Right kidney (tissue), 1 donor: ENCODE measurements at regions not wholly inside any gene's neighbourhood (a gene's known extent, or its start where the extent isn't known, plus 50 kb on each side); places are given as distances from the start of the nearest gene placed in this dataset.

Experiments
- DNase-seq: peaks from one replicate; pipeline ENCODE4 v3.0.0-alpha.2; 2016

DNA sequence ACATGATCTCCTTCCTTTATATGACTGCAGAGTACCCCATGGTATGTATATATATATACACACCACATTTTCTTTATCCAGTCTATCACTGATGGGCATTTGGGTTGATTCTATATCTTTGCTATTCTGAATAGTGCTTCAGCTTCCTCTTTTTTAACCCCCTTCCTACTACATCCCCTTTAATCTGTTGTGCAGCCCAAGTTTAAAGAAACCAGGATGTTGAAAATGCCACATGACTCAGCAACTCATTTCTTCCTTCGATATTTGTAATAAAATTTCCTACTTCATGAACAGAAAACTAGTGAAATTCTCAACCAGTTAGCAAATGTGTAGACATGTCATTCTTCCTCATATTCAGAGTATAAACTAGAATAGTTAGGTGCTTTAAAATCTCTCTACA, 1245.7 kb upstream of the SORCS1 start:
- no peak for DNase-seq

DNA sequence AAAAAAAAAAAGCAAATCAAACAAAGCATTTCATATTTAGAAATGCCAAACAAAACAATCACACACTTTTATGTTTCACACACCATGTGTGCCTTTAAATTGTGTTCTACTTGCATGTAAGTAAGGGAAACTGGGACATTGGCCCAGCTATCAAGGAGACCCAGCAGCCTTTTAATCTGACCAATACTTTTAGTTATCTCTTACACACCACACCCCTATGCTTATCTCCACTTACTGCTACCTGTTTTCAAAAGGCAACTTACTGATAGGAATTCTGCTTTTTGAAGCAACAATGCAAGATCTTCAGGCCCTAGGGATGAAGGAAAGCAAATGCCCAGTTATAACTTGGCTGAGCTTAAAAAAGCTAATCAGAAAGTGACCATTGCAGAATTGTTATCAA, 1244.8 kb upstream of the SORCS1 start:
- no peak for DNase-seq

DNA sequence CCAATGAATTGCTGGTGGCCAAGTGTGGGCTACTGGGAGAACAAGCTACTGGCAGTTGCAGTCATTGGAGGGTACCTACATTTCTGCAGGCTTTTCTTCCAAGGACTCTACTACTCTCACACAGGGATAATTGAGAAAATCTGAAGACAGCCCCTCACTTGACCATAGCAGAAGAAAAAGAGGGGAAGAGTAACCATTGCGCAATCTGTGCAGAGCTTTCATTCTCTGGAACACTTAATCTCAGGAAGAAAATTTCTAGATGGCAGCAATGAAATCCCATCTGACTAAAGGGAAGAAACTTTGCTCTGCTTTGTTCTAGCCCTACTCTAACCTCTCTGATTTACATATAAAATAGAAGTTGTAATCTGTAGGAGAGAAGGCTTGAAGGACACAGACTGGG, 1239.6 kb upstream of the SORCS1 start:
- no peak for DNase-seq

DNA sequence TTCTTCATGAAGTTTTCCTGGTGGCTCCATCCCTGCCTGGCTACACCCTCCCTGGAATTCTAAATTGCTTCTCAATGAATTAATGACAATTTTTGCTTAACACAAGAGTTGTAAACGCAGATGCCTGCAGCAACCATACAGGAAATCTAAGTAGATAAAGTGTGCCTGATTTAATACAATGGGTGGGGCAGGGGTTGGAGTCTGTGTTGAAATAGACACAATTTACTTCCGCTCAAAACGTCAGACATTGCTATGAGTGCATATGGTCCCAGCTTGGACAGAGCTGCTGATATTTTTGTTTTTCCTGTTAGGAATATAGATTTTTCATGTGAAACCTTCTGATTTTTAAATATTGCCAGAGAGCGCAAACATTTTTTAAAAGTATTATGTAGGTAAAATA, 1235.0 kb upstream of the SORCS1 start:
- no peak for DNase-seq

DNA sequence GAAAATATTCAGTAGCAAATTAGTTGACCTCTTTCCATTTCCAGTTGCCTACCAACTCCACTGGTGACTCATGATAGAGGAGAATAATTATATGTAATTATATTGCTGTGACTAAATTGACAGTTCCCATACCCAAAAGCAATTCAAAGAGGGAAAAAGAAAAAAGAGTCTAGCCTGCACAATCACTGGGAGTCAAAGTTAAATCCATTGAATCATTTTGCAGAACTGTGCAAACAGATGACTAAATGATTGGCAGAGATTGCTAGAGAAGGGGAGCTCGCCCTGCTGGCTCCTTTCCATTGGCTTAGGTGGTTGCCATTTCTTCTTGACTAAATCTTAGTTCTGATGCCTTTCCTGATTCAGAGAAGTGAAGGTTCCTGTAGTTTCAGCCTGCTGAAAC, 1228.6 kb upstream of the SORCS1 start:
- DNase-seq, result no peak

DNA sequence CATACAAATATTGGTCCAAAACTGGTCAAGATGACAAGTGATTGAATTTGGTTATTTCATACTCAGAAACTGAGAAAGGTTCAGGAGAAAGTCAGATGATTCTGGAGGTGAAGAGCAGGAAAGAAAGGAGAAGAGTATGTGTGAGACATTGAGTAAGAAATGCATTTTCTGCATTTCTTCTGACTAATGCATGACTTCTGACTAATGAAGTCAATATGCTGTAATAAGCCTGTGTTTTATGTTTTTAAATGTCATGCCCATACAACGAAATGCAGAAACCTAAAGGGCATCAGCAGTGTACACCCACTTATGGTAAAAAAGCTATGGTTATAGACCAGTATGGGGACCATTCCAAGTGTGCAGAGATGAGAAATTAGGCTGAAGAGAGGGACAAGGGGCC, 1227.8 kb upstream of the SORCS1 start:
- no peak for DNase-seq

DNA sequence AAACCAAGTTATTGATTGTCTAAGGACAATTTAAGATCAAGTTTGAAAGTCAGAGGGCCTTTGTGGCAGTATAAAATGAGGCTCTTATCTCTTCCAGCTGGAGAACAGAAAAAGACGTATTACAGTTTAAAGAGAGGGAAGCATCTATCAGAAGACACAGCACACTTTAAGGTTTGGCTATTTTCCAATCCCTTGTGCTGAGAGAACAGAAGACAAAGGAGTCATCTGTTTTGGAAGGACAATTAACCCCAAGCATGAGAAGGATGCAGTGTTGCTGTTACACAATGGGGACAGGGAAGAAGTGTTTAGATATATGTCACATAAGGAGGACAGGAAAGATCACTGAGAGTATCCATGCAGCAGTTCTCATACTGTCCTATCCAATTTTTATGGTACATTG, 1224.2 kb upstream of the SORCS1 start:
- no peak for DNase-seq

DNA sequence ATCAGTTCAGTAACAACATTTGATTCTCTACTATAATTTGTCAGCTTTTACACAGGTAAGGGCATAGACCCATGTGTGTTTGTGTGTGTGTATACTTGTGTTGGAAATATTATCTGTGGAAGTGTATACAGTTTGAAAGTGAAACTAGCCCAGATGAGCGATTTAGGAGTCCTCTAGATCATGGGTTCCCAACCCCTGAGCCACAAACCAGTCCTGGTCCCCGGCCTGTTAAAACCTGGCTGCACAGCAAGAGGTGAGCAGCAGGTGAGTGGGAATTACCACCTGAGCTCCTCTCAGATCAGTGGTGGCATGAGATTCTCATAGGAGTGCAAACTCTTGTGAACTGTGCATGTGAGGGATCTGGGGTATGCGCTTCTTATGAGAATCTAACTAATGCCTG, 1221.5 kb upstream of the SORCS1 start:
- no peak for DNase-seq

DNA sequence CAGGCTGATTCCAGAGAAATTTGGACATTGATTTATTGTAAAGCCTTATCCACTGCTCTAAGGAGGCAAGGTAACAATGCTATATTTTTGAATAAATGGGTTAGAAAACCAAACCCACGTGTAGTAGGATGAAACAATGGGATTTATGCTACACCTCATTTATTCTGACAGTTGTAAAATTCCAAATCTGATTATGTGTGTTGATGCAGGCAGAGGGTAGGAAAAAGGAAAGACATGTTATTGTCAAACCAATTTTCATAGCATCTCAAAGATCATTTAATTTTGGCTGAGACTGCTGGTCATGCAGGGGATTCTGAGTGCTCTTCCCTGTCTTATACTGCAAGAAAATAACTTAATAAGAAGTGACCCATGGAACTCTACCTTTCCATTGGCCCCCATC, 1219.9 kb upstream of the SORCS1 start:
- no peak for DNase-seq

DNA sequence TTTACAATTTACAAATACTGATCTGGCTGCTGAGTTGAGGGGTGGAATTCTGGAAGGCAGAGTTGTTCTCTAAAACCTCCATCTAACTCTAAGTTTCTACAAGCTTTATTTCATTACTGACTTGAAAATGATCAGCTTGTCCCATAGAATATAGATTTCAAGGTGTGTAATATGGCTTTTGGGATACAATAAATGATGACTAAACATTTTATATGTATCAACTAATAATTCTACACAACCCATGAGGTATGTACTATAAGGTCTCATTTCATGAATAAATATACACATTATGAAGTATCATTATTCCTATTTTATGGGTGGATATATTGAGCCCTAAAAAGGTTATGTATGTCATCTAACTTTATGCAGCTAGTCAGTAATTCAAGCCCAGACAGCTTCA, 1214.3 kb upstream of the SORCS1 start:
- DNase-seq, result no peak

DNA sequence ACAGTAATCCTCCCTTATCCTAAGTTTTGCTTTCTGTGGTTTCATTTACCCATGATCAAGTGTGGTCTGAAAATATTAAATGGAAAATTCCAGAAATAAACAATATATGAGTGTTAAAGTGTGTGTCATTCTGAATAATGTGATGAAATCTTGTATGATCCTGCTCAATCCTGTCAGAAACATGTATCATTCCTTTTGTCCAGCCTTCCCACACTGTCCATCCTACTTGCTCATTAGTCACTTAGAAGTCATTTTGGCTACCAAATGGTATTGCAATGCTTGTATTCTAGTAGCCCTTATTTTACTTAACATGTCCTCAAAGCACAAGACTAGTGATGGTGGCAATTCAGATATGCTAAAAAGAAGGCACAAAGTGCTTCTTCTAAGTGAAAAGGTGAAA, 1211.2 kb upstream of the SORCS1 start:
- DNase-seq, result no peak

DNA sequence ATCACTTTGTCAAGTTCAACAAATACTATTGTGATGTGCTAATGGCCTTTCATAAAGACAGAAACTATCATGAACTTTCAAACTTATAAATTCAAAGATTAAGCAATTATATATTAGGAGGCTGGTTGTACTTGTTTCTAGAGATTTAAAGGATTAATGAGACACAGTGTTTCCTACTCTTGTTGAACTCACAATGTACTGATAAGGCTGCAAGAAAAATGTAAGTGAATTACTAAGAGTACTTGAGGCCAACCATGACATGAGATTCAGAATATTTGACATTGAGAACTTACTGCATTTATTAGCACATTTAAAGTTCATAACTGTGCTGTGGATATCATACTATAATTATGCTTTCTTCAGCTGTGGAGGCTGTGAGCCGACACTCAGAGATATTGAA, 1210.5 kb upstream of the SORCS1 start:
- DNase-seq, result no peak

DNA sequence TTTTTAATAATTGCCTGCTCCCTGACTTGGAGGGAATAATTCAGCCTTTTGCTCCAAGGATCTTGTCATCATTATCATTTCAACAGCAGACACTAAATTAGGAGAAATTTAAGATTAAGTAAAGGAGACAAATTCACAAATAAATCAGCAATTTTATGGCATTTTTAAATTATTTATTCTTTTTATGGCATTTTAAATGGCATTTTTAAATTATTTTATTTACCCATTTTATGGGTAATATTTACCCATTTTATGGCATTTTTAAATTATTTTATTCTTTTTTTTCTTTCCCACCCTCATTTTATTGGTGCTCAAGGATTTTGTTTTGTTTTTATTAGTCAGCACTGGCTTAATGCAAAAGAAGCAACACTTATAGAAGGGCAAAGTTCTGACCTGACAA, 1201.0 kb upstream of the SORCS1 start:
- DNase-seq, result no peak

DNA sequence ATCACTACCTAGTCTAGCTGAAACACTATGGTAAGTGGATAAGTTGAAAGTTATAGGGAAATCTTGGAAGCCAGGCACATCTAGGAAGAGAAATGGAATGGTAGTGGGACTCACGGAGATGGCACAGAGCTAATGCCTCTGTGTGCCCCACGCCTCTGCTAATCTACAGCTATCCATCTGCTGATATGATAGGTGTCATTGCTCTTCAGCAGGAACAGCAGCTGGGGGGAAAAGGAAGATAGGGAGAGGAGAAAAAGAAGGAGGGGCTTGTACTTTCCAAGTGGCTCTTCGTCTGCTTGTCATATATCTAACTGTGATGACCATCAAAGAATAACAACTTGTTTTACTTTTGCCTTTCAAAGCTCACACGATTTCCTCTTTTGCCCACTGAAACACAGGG, 1199.1 kb upstream of the SORCS1 start:
- DNase-seq, result no peak

DNA sequence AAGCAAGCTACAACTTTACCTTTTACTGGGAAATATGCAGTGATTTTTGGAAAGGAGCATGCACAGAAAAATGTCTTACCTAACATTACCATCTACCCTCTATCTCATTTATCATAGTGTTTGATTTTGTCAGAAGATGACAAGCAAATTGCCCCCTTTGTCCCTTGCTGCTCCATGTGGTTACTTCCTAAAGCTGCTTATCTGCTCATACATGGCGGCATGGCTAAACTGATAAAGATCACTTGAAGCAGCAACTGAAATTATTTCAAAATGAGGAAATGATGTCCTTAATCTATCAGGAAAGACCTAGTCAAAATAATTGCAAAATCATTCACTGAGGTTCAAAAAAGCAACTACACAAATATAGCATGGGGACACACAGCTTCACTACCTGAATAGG, 1198.5 kb upstream of the SORCS1 start:
- no peak for DNase-seq

DNA sequence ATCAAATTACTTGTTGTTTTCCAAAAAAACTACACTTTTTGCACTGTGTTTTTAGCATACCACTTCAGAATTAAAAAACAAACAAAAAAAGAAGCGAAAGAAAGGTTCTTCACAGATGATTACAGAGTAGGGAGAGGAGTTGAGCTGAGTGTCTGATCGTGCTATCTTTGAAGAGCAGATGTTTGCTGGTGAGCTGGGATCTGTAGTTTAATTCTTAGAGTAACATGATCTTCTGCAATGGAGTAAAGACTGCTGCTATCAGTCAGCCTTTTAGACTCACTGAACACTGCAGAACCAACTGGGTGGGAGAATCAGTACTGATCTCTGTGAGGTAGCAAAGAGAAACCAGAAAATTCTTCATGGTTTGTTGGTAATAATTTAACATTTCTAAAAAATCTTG, 1197.8 kb upstream of the SORCS1 start:
- DNase-seq, result no peak

DNA sequence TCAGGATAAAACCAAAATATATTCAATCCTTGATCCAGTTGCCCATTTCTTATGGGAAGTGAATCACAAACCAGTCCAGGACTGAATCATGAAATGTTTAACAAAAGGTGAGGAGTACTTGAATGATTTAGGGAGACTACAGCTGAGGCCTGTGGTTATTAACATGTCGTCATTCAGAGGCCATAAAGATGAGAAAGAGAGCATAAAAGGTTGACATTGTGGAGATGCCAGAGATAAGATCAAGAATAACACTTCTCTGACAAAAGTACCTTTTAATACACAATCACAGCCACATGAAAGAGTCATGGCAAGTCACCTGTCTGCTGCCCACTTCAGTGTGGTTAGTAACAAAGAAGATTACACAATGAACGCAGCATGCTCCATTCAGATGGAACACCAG, 1195.7 kb upstream of the SORCS1 start:
- no peak for DNase-seq

DNA sequence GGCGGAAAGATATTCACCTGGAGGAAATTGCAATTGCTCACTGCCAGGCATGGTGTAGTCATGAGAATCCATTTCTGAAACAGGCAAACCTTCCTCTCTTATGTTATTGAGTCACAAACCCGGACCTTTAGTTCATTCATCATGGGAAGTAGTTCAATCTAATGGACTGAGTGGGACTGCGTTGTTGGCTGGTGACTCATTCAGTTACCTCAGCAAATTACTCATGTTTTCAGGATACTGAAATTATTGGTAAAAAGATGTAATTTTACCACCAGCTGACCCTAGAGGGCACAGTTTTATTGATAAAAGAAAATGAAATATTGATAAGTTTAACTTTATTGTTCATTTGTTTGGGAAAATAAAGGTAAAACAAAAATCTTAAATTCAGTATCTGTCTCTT, 1194.4 kb upstream of the SORCS1 start:
- DNase-seq, result no peak

DNA sequence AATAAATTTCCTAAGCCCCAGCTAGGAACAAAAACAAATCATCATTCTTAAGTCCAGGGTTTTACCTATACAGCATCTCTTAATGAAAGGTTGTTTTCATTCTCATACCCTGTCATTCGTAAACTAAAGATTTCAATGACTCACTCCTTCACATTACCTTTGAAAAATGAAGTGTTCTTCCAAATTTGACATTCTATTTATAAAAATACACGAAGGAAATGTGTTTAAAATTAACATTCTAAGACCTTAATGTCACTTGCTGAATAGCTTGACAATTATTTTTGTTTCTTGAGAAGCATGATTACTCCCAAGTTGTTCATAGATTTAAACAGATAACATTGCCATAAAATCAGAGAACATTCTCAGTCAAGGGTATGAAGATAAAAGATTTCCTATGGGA, 1188.3 kb upstream of the SORCS1 start:
- no peak for DNase-seq

DNA sequence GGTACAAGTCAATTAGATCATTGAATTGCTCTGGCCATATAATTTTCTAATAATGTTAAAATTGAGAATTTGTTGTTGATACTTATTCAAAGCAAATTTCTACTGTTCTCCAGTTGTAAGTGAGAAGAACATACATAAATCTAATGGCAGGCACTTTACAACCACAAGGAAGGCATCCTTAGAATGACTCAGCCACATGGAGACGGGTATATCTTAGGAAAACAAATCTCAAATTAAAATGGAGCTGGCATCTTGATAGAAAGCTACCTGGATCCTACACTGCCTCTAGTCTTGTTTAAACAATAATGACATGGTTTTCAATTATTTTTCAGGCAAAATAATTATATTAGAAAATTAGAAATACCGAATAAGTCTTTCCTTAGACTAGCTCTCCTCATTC, 1183.7 kb upstream of the SORCS1 start:
- no peak for DNase-seq

DNA sequence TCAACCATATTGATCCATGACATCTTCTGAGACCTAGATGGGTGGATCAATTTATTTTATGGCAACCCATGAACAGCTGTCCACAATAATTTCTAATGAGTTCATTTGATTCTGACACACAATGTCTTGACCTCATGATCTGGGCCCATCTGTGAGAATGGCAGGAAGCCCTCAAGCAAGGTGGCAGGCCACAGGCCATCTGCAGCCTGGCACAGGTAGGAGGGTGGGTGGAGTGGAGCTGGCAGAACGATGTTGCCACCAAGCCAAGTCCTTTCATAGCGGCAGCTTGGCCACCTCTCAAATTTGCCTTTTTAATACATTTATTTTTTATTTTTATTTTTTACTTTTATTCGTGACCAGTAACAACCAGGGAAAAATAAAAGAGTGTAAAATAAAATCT, 1181.6 kb upstream of the SORCS1 start:
- no peak for DNase-seq

DNA sequence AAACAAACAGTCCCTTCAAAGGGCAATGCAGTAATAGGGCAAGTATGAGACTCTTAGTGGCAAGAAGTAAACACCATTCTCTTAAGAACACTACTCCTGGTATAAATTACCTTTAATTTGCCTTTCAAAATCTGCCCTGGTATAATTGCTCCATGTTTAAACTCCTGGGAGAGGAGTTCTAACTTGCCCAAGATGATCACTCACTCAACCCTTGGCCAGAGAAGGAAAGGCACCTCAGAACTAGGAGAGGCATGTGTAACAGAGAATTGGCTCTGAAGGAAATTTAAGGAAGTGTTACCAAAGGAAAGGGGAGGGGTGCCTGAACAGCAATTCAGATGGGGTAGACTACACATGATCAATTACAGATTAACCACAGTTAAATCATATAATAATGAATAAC, 1173.6 kb upstream of the SORCS1 start:
- no peak for DNase-seq

DNA sequence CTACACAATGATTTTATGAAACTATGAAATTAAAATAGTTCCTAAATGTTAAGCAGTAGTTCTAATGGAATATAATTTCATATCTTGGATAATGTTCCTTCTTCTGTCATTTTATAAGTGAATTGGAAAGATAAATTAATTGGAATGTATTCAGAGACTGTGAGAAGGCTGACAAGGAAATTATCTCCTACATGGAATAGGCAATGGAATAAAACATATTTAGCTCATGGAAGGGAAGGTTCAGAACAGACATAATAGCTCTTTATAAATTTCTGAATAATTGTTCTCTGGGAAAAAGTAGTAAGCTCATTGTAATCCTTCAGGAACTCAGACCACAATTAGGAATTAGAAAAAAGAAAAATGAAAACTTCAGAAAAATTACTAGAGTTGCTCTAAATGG, 1172.3 kb upstream of the SORCS1 start:
- no peak for DNase-seq

DNA sequence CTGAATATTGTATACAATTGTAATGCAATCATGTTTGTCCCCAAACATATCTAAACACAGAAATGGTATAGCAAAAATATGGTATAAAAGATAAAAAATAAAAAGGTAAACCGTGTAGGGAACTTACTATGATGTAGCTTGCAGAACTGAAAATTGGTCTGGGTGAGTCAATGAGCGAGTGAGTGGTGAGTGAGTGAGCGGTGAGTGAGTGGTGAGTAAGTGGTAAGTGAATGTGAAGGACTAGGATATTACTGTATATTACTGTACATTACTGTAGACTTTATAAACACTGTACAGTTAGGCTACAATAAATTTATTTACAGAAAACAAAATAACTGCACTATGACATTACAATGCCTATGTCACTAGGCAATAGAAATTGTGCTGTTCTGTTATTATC, 1163.2 kb upstream of the SORCS1 start:
- DNase-seq, result no peak

DNA sequence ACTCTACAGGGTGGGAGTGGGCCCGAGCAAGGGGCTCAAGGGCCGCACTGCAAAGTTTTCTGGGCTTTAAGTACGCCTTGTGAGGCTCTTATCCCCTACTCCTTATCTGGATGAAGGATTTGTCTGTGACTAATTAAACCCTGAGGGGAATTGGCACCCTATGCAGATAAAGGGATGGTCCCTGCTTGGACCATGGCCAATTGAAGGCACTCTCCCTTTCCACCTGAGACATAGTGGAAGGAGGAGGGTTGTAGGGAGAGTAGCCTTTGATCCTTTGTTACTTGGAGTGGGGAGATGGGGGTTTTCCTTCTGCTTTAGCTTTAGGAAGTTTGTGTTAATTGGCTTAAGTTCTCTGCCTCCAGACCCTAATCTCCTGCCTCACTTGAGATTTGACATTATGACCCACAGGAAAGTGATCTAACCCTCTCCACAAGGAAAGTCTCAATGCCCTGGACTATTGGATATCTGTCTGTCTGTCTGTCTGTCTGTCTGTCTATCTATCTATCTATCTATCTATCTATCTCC, 1158.8 kb upstream of the SORCS1 start:
- no peak for DNase-seq
